ENCODE measurements at regions not wholly inside any gene's neighbourhood (a gene's known extent, or its start where the extent isn't known, plus 50 kb on each side); places are given as distances from the start of the nearest gene placed in this dataset.
A peak's percentile ranks its signal among the peaks of the same experiment; 100 is the strongest.

- Histone ChIP-seq H3K79me2 (ENCODE audit: control insufficient read depth, insufficient read depth, low read length) (no peaks in the 10 kb centered on the region), H4K20me1 (ENCODE audit: control insufficient read depth, extremely low read depth, insufficient read depth, low read length) (no peaks in the 10 kb centered on the region), H3K9me3 (ENCODE audit: control insufficient read depth, low read depth, low read length) (no peaks in the 10 kb centered on the region), H3K27ac (ENCODE audit: control insufficient read depth, insufficient read depth, low read length) (no peak overlapping the region), H3K9ac (ENCODE audit: control insufficient read depth, extremely low read depth, insufficient read depth, low read length) (no peak overlapping the region), H3K4me2 (ENCODE audit: control insufficient read depth, extremely low read depth, insufficient read depth, low read depth, low read length) (peak overlapping the region; percentile 6), H2AFZ (ENCODE audit: control insufficient read depth, low read length) (peak overlapping the region; percentile 34), H3K4me3 (ENCODE audit: control insufficient read depth in 2 of 3, extremely low read depth in 1 of 3, insufficient read depth in 2 of 3, low read depth in 1 of 3, low read length in 3 of 3) (no peak overlapping the region), H3K27me3 (ENCODE audit: control insufficient read depth, extremely low read depth, insufficient read depth, low read length) (no peaks in the 10 kb centered on the region), H3K9me1 (ENCODE audit: control insufficient read depth, extremely low read depth, insufficient read depth, low read length) (no peaks in the 10 kb centered on the region), H3K36me3 (ENCODE audit: control insufficient read depth in 2 of 2, extremely low read depth in 1 of 2, insufficient read depth in 2 of 2, low read length in 2 of 2) (no peaks in the 10 kb centered on the region), H3K4me1 (ENCODE audit: control insufficient read depth, extremely low read depth, insufficient read depth, low read length) (peaks cover 30% of the 10 kb centered on the region)
- FAIRE-seq (peak; percentile 56), DNase-seq (ENCODE audit: low read depth, low spot score) (no peak)
- dilution Hi-C loops (cut with MboI; ENCODE audit: extremely low pct_ligation_motif_present, low sequenced_read_pairs), result no loop called here
- TF ChIP-seq CTCF (optimal IDR thresholded peaks at IDR 0.05 in 1 of 3, IDR thresholded peaks at IDR 0.05 in 1 of 3, conservative IDR thresholded peaks at IDR 0.05 in 1 of 3; ENCODE audit: extremely low read depth in 1 of 3, insufficient read depth in 2 of 3, low read length in 3 of 3), result no peak
- TF ChIP-seq EZH2 (IDR thresholded peaks at IDR 0.05; ENCODE audit: low read length), result no peak
These were observed 312.6 kb downstream of the FGFR2 start for GRCh38 chr10:121285406-121286196.

GRCh38 chr10:121288011-121288410, 310.2 kb downstream of the FGFR2 start:
- Histone ChIP-seq H3K27me3 (ENCODE audit: control insufficient read depth, extremely low read depth, insufficient read depth, low read length) (no peaks in the 10 kb centered on the region), H3K9me3 (ENCODE audit: control insufficient read depth, low read depth, low read length) (no peaks in the 10 kb centered on the region), H3K4me2 (ENCODE audit: control insufficient read depth, extremely low read depth, insufficient read depth, low read depth, low read length) (peak overlapping the region; percentile 55), H3K36me3 (ENCODE audit: control insufficient read depth in 2 of 2, extremely low read depth in 1 of 2, insufficient read depth in 2 of 2, low read length in 2 of 2) (no peaks in the 10 kb centered on the region), H2AFZ (ENCODE audit: control insufficient read depth, low read length) (no peak overlapping the region), H3K9me1 (ENCODE audit: control insufficient read depth, extremely low read depth, insufficient read depth, low read length) (no peaks in the 10 kb centered on the region), H3K4me3 (ENCODE audit: control insufficient read depth in 2 of 3, extremely low read depth in 1 of 3, insufficient read depth in 2 of 3, low read depth in 1 of 3, low read length in 3 of 3) (peak overlapping the region in 2 of 3 experiments; percentile 30 to 36), H3K9ac (ENCODE audit: control insufficient read depth, extremely low read depth, insufficient read depth, low read length) (no peak overlapping the region), H3K27ac (ENCODE audit: control insufficient read depth, insufficient read depth, low read length) (no peak overlapping the region), H4K20me1 (ENCODE audit: control insufficient read depth, extremely low read depth, insufficient read depth, low read length) (no peaks in the 10 kb centered on the region), H3K4me1 (ENCODE audit: control insufficient read depth, extremely low read depth, insufficient read depth, low read length) (peaks cover 25% of the 10 kb centered on the region), H3K79me2 (ENCODE audit: control insufficient read depth, insufficient read depth, low read length) (no peaks in the 10 kb centered on the region)
- dilution Hi-C loops (cut with MboI; ENCODE audit: extremely low pct_ligation_motif_present, low sequenced_read_pairs), result no loop called here
- FAIRE-seq, result peak; percentile 99
- peak; percentile 19 for DNase-seq (ENCODE audit: low read depth, low spot score)
- no peak for TF ChIP-seq EZH2 (IDR thresholded peaks at IDR 0.05; ENCODE audit: low read length)
- TF ChIP-seq CTCF (optimal IDR thresholded peaks at IDR 0.05 in 1 of 3, IDR thresholded peaks at IDR 0.05 in 1 of 3, conservative IDR thresholded peaks at IDR 0.05 in 1 of 3; ENCODE audit: extremely low read depth in 1 of 3, insufficient read depth in 2 of 3, low read length in 3 of 3), result no peak
